Fibroblast of skin of left quadriceps (primary cell): ENCODE measurements at regions not wholly inside any gene's neighbourhood (a gene's known extent, or its start where the extent isn't known, plus 50 kb on each side); places are given as distances from the start of the nearest gene placed in this dataset.

Source experiments
- DNase-seq, 2 experiments: peaks; one replicate each; pipeline ENCODE4 v3.0.0-alpha.2; 2013; ENCODE audit warnings: low read depth in 2 of 2

- DNase-seq: no peak
Observed at GRCh38 chr3:128569756-128570155, 76.8 kb upstream of the GATA2 start.

DNA sequence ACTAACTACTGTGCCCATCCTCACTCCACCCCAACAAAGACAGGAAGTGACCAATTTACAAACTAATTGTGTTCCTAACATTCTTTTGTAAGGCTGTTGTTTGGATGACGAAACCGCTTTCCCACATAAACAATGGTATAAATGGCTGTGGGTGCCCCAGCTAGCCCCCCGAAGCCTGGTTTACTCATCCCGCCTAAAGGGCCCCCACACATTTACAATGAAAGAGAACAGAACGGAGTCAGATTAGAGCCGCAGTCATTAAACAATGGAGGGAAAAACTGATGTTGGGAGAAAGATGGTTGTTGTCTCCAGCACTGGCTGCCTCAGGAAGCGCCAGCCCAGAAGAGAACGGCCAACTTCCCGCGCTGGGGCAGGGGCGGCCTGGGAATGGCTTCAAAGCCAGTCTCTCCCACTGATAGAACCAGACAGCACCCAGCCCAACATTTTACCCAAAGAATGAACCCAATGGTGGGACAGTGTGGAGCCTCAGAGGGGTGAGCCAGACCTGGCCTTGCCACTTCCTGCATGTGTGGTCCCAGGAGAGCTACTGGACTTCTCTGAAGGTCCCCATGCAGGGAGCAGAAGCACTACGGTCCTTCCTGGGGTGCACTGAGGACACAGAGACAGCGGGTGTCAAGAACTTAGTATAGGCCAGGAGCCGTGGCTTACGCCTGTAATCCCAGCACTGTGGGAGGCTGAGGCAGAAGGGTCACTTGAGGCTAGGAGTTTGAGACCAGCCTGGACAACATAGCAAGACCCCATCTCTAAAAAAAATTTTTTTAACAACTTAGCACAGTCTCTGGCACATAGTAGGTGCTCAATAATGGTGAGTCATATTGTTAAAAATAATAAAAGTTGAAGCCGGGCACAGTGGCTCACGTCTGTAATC is 75.8 kb upstream of the GATA2 start:
- DNase-seq: no peak

DNA sequence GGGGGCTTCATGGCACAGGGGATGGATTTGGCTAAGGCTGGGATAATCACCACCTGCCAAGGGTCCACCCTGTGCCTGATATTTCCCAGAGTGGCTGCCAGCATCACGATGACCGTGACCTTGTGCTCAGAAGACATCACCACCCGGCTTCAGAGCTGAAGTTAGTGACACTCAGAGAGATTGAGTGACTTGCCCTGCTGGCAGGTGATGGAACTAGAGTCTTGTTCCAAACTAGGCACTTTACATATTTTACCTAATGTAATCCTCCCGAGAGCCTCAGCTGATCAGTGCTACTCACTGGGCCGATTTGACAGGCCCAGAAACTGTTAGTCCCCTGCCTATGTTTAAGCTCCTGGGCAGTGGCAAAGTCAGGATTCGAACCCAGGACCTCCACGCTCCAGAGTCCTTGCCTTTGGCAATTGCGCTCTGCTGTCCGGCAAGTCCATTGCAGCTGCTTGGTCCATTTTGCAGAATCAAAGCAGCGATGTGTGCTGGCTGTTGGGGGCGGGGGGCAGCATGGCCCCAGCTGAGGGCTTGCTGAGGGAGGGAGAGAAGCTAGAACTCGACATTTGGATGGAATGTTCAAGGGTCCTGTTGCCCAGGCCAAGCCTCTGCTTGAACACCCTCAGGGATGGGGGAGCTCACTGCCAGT is 74.8 kb upstream of the GATA2 start:
- no peak for DNase-seq

DNA sequence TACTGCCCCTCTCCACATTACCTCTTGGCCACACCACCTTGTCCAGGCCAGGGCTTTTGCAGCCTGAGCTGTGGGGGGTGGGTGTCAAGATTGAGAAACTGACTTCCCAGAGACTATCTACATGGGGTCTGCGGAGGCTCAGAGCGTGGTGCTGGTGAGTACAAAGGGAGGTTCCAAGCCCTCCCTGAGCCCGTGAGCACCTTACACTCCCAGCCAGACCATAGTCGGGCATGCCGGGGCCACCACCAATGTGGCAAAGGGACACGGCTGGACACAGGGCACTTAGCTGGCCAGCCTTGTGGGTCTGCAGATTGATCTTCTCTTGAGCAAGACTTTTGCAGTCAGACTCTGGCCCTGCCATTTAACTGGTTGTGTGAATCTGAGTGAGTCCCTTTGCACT is 74.1 kb upstream of the GATA2 start:
- no peak for DNase-seq

- no peak for DNase-seq
Observed at GRCh38 chr3:128563439-128563838, 70.4 kb upstream of the GATA2 start.

DNA sequence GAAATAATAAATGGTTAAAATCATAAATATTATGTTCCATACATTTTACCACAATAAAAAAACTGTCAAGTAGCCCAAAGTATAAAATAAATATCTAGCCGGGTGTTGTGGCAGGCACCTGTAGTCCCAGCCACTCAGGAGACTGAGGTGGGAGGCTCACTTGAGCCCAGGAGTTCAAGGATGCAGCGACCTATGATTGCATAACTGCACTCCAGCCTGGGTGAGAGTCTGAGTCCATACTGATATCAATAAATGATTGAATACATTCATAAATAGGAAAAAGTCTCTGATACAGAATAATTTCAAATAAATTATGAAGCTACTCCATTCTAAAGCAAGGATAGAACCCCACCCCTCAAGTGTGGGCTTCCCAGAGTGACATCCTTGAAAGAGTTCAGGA is 68.5 kb upstream of the GATA2 start:
- DNase-seq: no peak

- no peak for DNase-seq
Observed at GRCh38 chr3:128560768-128561167, 67.8 kb upstream of the GATA2 start.

- no peak for DNase-seq
Observed at GRCh38 chr3:128559486-128560225, 66.7 kb upstream of the GATA2 start.

DNA sequence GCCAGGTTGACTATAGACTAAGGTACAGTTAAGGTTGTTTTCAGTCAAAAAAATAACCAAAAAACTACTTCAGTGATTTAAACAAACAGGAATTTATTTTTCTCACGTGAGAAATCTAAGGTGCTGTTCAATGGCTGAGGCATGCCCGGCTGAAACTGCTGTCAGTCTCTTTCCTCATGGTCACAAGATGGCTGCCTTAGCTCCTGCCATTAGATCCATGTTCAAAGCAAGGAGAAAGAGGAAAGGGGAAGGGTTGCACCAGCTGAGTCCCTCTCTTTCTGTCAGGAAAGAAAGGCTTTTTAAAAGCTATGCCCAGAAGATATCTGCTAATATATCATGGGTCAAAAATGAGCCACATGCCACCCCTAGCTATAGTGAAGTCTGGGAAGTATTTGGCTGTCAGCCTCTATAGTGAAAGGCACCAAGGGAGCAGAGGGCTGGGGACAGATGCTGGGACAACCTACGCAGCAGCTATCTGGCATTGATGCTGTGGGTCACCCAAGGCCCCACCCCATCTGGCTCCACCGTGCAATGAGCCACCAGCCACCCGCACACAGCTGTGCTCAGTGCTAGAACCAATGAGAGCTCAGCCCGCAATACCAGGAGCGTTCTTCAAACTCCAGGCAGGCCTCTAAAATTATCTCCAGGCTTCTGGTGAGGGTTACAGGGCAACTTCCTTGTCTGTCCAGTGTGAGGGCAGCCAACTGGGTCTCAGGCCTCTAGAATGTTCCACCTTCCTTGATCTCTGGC is 64.7 kb upstream of the GATA2 start:
- DNase-seq: no peak

DNA sequence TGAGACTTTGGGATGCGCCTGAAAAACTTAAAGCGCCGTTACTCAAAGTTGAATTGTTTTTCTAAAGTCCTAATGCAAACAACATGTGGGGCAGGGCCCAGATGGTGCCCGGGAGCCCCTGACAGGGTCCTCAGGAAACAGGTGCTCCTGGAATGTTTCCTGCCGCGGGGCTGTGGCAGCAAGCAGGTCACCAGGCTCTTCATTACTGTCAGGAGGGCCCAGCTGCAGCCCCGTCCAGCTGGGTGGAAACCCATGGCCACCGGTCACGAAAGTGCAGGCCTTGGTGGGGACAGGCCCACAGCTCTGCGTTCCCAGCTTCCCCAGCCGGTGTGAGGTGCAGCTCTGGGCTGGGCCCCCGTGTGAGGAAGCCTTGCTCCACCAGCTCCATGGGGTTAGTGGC is 63.9 kb upstream of the GATA2 start:
- DNase-seq: no peak

- no peak for DNase-seq
Observed at GRCh38 chr3:128556384-128556783, 63.4 kb upstream of the GATA2 start.

DNA sequence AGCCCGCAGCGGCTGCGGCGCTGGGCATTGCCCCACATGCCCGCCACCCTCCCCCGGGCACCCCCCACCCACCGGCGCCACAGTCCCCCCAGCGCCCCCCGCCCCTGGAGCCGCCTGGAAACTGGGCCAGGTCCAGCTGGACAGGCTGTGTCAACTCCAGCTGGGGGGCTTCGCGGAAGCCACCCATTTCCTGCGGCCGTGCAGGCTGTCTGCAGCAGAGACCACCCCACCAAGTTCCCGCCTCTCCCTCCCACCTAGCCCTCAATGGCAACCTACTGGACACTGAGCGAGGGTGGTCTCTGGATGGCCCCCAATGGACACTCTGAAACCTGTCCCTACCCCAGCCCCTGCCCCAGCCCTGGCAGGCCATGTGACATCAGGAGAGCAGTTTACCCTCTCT is 62.8 kb upstream of the GATA2 start:
- DNase-seq: no peak

GRCh38 chr3:128555098-128555825 is 62.3 kb upstream of the GATA2 start:
- no peak for DNase-seq

- DNase-seq: no peak
Observed at GRCh38 chr3:128554465-128555097, 61.6 kb upstream of the GATA2 start.

GRCh38 chr3:128554100-128554464 is 61.1 kb upstream of the GATA2 start:
- no peak for DNase-seq

GRCh38 chr3:128553560-128553959 is 60.6 kb upstream of the GATA2 start:
- DNase-seq: no peak

GRCh38 chr3:128551867-128552266 is 58.9 kb upstream of the GATA2 start:
- no peak for DNase-seq

DNA sequence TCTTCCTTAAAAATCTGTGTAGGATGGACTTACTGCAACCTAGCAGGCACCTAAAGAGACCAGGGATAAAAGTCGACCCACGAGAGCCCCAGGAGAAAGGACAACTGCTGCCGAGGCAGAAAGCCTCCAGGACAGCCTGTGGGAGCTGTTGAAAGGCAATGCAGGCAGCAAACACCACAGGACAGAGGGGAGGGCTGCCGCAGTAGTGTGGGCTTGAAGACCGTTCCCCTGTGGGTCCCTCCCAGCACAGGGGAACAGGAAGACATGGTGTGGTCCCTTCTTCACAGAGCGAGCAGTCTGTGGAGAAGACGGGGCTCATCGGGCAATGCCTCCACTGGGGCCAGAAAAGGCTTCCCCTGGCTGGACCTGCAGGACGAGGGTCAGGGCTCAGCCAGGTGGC is 58.5 kb upstream of the GATA2 start:
- no peak for DNase-seq

GRCh38 chr3:128550471-128551126 is 57.6 kb upstream of the GATA2 start:
- no peak for DNase-seq

DNA sequence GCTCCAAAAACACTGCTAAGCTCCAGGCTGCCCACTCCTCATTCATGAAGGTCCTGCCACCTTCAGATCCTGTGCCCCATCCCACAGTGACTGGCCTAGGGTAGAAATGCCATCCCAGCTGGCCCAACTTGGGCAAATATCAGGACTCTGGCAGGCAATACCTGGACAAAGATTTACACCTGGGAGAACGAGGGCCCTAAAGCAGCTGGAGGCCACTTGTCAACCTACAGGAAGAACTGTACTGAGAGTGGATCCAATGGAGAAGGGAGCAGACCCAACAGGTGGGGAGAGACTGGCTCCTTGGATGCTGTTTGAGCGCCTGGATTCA is 57.1 kb upstream of the GATA2 start:
- no peak for DNase-seq
